ENCODE measurements at regions not wholly inside any gene's neighbourhood (a gene's known extent, or its start where the extent isn't known, plus 50 kb on each side); places are given as distances from the start of the nearest gene placed in this dataset.

DNA sequence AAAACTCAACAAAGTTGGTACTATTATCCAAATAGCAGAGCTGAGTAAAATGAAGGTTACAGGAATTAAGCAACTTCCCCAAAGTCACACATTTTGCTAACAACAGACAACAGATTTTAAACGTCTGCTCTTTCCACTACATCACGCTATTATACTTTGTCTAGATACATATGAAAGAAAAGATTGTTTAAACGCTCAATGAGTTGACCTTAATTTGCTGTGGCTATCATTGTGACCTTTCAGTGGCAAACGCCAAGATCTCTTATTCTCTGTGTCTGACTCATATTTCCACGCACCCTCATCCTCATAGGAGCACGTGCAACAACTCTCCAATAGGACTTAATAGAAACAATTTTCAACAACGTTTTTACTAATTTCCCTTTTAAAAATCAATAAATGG is 540.1 kb downstream of the MAFB start:
- no peak for DNase-seq
- H3K4me1 Mint-ChIP-seq = no peaks in the 10 kb centered on the region
- Histone ChIP-seq H3K27me3 (ENCODE audit: control insufficient read depth in 2 of 2, insufficient read depth in 2 of 2, low read length in 2 of 2) (no peaks in the 10 kb centered on the region), H3K9ac (ENCODE audit: insufficient read depth, low read length, poor library complexity, severe bottlenecking) (no peak overlapping the region), H3K4me3 (replicated peaks in 1 of 3; ENCODE audit: low read depth in 2 of 3, low read length in 3 of 3) (no peak overlapping the region), H3K9me3 (replicated peaks in 1 of 2; ENCODE audit: control insufficient read depth in 1 of 2, insufficient read depth in 1 of 2, low read length in 2 of 2) (no peaks in the 10 kb centered on the region), H4K20me1 (ENCODE audit: insufficient read depth, low read length) (no peaks in the 10 kb centered on the region), H3K4me1 (ENCODE audit: control insufficient read depth in 1 of 2, insufficient read depth in 2 of 2, low read length in 2 of 2) (no peaks in the 10 kb centered on the region), H3K27ac (ENCODE audit: low read depth in 1 of 2, low read length in 2 of 2) (no peak overlapping the region), H3K4me2 (replicated peaks; ENCODE audit: extremely low read depth, low read length, poor library complexity, severe bottlenecking) (no peak overlapping the region), H2AFZ (ENCODE audit: insufficient read depth, low read depth, low read length, poor library complexity, severe bottlenecking) (no peak overlapping the region), H3K36me3 (replicated peaks in 1 of 2; ENCODE audit: control insufficient read depth in 1 of 2, insufficient read depth in 2 of 2, low read length in 2 of 2) (no peaks in the 10 kb centered on the region), H3K79me2 (ENCODE audit: insufficient read depth, low read length) (no peaks in the 10 kb centered on the region)
- TF ChIP-seq, protein P1, sequence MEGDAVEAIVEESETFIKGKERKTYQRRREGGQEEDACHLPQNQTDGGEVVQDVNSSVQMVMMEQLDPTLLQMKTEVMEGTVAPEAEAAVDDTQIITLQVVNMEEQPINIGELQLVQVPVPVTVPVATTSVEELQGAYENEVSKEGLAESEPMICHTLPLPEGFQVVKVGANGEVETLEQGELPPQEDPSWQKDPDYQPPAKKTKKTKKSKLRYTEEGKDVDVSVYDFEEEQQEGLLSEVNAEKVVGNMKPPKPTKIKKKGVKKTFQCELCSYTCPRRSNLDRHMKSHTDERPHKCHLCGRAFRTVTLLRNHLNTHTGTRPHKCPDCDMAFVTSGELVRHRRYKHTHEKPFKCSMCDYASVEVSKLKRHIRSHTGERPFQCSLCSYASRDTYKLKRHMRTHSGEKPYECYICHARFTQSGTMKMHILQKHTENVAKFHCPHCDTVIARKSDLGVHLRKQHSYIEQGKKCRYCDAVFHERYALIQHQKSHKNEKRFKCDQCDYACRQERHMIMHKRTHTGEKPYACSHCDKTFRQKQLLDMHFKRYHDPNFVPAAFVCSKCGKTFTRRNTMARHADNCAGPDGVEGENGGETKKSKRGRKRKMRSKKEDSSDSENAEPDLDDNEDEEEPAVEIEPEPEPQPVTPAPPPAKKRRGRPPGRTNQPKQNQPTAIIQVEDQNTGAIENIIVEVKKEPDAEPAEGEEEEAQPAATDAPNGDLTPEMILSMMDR (IDR thresholded peaks at IDR 0.05) = no peak
- peaks cover 8 to 13% (median 10%) of the 10 kb centered on the region in 3 donors for H3K27me3 Mint-ChIP-seq (ENCODE audit: low read depth in 3 of 3)
- H3K4me3 Mint-ChIP-seq = no peak overlapping the region
- intact Hi-C loops (cut with micrococcal nuclease) = no loop called here
- 90% methylated on average over 3 of the region's 7 CpGs for WGBS (ENCODE audit: insufficient coverage)
- no peak overlapping the region for H3K27ac Mint-ChIP-seq
- no peaks in the 10 kb centered on the region for H3K36me3 Mint-ChIP-seq
- peaks cover 0 to 6% (median 3%) of the 10 kb centered on the region in 7 donors for H3K9me3 Mint-ChIP-seq

DNA sequence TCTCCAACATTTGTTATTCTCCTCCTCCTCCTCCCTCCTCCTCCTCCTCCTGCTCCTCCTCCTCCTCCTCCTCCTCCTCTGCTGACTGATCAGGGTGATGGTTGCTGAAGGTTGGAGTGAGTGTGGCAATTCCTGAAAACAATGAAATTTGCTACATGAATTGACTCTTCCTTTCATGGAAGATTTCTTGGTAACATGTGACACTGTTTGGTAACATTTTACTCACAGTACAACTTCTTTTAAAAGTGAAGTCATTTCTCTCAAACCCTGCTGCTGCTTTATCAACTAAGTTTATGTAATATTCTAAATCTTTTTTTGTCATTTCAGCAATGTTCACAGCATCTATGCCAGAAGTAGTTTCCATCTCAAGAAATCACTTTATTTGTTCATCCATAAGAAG is 543.0 kb downstream of the MAFB start:
- no peak overlapping the region for H3K4me3 ChIP-seq (replicated peaks in 1 of 3; ENCODE audit: low read depth in 2 of 3, low read length in 3 of 3)
- no peaks in the 10 kb centered on the region for H3K4me1 ChIP-seq (ENCODE audit: control insufficient read depth in 1 of 2, insufficient read depth in 2 of 2, low read length in 2 of 2)
- no peaks in the 10 kb centered on the region for H3K79me2 ChIP-seq (ENCODE audit: insufficient read depth, low read length)
- intact Hi-C loops (cut with micrococcal nuclease) = no loop called here
- TF ChIP-seq, protein P1 (IDR thresholded peaks at IDR 0.05) = no peak
- H3K9me3 ChIP-seq (replicated peaks in 1 of 2; ENCODE audit: control insufficient read depth in 1 of 2, insufficient read depth in 1 of 2, low read length in 2 of 2) = no peaks in the 10 kb centered on the region
- DNase-seq = no peak
- H3K4me2 ChIP-seq (replicated peaks; ENCODE audit: extremely low read depth, low read length, poor library complexity, severe bottlenecking) = no peak overlapping the region
- no peak overlapping the region for H3K9ac ChIP-seq (ENCODE audit: insufficient read depth, low read length, poor library complexity, severe bottlenecking)
- H4K20me1 ChIP-seq (ENCODE audit: insufficient read depth, low read length) = no peaks in the 10 kb centered on the region
- Mint-ChIP-seq H3K36me3 (no peaks in the 10 kb centered on the region), H3K4me3 (no peak overlapping the region), H3K4me1 (no peaks in the 10 kb centered on the region), H3K27ac (no peak overlapping the region), H3K9me3 (peaks cover 0 to 6% (median 3%) of the 10 kb centered on the region in 7 donors), H3K27me3 (ENCODE audit: low read depth in 3 of 3) (peaks cover 4 to 12% (median 8%) of the 10 kb centered on the region in 3 donors)
- H3K36me3 ChIP-seq (replicated peaks in 1 of 2; ENCODE audit: control insufficient read depth in 1 of 2, insufficient read depth in 2 of 2, low read length in 2 of 2) = no peaks in the 10 kb centered on the region
- H3K27ac ChIP-seq (ENCODE audit: low read depth in 1 of 2, low read length in 2 of 2) = no peak overlapping the region
- H3K27me3 ChIP-seq (ENCODE audit: control insufficient read depth in 2 of 2, insufficient read depth in 2 of 2, low read length in 2 of 2) = no peaks in the 10 kb centered on the region
- no peak overlapping the region for H2AFZ ChIP-seq (ENCODE audit: insufficient read depth, low read depth, low read length, poor library complexity, severe bottlenecking)
